ENCODE measurements at regions not wholly inside any gene's neighbourhood (a gene's known extent, or its start where the extent isn't known, plus 50 kb on each side); places are given as distances from the start of the nearest gene placed in this dataset.
A peak's percentile ranks its signal among the peaks of the same experiment; 100 is the strongest.
"Not testable (repeated sequence)": the region's sequence is repeated elsewhere in the genome, so short reads cannot be mapped to it uniquely, and the experiment has no call there.

GRCh38 chr13:86426437-86426836 is 627.2 kb upstream of the SLITRK6 start:
- DNase-seq: no peak

DNA sequence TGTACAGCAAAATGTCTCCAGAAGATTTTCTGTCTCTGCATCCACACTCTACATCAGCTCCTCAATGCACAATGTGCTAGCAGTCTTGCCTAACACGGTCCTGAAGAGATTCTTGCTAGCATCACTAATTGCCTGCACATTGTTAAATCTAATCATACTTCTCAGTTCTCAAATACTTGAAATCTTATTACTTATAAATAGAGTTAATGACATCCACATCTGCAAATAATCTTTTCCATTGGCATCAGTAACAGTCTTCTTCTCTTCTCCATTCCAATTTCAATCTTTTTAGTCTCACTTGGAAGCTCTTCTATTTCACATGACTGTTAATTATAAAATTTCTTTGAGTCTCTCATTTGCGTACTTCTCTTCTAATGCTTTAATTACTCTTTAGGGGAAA is 630.5 kb upstream of the SLITRK6 start:
- no peak for DNase-seq

DNA sequence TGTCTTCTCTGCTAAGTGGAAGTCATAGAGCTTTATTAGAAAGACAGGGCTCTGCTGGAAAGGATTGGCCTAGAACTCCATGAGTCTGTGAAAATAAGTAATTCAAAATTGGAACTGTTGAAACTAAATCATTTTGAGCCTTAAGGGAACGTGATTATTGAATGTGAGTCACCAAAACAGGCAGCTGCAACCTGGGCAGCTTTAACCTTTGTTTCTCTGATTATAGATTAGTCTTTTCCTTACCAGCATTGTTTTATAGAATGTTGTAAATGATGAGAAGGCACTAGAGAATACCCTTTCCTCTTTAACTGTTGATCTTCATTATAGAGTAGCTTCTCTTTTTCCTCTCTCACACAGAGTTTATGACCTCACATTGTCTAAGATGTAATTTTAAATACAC is 638.8 kb upstream of the SLITRK6 start:
- DNase-seq: no peak

DNA sequence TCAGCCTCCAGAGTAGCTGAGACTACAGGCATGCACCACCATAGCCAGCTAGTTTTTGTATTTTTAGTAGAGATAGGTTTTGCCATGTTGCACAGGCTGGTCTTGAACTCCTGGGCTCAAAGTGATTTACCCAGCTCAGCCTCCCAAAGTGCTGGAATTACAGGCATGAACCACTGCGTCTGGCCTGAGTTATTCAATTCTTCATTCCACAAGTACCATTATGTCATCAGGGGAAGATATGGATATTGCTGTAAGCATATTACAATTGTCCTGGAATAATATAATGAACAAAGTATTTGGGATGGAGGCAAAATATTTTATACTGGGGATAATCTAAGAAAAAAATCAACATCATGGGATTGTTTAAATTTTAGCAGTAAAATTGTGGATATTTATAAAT is 646.0 kb upstream of the SLITRK6 start:
- no peak for DNase-seq

DNA sequence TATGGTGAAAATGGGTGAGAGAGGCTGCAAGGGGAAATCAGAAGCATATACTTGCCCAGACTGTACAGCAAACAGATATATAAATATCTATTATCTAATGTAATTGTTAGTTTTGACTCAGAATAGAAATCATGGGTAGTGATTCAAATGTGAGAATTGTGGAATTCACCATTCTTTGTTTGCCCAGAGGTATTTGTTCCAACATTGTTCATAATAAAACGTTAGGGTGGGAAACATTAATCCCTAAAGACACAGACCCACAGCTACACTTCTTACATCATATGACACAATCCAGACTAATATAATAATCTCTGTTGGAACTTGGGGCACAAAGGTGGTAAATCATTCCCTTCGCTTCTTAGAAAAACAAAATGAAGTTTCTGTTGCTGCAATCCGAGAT is 646.5 kb upstream of the SLITRK6 start:
- DNase-seq: no peak

DNA sequence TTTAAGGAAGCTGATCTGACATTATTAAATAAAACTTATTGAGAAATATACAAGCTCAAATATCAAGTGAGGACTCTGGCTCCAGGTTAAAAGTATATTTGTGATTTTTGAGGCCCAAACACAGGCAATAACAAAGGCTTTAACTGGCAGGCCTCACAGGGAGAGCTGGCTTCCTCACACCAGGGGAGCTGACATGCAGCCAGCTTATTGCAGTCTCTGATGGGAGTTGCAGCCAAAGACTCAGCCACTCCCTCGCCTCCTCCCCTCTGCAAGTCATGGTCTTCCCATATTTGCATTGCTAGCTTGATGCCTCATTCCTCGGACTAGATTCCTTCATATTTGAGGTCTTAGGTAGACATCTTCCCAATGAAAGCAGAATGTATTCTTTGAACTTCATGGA is 647.1 kb upstream of the SLITRK6 start:
- DNase-seq: no peak

DNA sequence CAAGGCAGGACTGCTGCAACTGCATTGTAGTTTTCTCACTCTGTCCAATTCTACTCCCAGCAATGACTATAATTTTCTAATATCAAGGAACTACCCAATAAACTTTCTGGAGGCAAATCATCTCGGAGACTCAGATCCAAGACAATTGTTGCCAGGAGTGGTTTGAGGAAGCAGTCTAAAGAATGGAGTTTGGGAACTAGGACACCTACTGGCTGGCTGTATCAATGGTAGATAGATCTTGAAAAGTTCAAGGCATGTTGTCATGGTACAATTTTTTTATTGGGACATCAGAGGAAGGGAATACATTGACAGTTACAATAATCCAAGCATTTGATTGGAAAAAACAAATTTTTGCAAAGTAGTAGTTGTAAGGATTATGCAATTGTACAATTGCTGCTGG is 648.3 kb upstream of the SLITRK6 start:
- DNase-seq: no peak

- no peak for DNase-seq
Measured at GRCh38 chr13:86462011-86462410, 662.8 kb upstream of the SLITRK6 start.

DNA sequence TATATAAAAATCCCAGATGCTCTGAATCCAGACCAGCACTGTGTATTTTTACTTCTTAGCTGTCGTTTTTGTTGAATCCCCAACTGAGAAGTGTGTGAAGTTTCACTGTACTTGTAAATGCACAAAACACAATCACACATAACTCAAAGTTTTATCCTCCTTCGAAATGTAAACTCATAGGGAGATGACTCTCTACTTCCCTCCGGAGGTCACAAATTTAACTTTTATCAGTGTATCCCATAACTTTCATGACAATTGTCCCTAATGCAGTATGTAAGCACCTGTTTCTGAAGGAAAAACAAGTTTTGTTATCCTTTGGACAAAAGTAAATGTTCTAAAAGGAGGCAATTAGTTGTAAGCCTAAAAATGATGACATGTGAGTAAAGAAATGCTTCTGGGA is 665.0 kb upstream of the SLITRK6 start:
- DNase-seq: no peak

DNA sequence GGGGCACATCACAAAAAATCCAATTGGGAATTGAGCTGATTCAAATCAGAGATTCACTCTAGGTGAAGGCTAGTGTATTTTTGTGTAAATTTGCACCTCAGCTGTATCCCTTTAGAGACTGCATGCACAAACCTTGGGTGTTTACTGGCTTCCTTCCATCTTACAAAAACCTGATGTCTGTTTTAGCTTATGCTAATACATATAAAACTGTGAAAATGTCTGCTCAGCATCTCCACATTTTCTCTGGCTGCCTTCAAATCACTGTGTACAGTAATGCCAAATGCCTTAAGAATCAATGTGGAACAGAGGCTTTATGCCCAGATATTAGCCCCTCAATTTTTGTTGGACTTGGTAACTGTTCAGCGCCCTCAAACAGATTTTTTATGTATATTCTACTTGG is 675.8 kb upstream of the SLITRK6 start:
- DNase-seq: no peak

DNA sequence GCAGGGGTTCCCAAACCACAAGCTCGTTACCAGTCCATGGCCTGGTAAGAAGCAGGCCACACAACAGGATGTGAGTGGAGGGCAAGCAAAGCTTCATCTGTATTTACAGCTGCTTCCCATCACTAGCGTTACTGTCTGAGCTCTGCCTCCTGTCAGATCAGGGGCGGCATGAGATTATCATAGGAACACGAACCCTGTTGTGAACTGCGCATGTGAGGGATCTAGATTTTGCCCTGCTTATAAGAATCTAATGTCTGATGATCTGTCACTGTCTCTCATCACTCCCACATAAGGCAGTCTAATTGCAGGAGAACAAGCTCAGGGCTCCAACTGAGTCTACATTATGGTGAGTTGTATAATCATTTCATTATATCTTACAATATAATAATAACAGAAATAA is 677.4 kb upstream of the SLITRK6 start:
- no peak for DNase-seq

- DNase-seq: no peak
Measured at GRCh38 chr13:86486582-86486981, 687.4 kb upstream of the SLITRK6 start.

DNA sequence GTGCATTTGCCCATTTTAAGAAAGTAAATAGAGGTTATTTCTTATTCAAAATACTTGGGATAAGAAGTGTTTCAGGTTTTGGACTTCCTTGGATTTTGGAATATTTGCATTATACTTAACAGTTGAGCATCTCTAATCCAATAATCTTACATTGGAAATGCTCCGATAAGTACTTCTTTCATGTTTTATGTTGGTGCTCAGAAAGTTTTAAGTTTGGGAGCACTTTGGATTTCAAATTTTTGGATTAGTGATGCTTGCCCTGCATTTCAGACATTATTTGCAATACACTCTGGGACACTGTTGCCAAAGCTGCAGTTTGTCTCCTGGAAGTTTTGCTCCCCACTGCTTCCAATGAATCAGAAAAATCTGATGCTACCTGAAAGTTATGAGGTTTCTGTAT is 691.9 kb upstream of the SLITRK6 start:
- no peak for DNase-seq

GRCh38 chr13:86501931-86502330 is 702.7 kb upstream of the SLITRK6 start:
- not testable (repeated sequence) for DNase-seq

DNA sequence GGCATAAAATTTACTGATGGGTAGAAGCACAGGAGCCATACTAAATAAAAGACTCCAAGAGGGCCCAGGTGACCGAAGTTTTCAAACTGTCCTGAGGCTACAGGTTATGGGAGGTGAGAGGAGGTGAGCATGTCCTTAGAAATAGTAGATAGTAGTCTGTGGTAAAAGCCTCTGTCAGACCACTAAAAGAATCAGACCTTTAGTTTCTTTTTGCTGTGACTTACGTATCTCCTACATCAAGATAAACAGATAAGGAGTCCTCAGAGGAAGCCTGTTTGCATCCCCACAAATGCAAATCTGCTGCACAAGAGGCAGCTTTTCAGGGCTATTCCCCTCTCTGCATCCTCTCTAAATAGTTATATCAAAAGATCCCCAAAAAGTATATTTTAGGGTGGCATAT is 711.6 kb upstream of the SLITRK6 start:
- no peak for DNase-seq

GRCh38 chr13:86541461-86541860 is 742.2 kb upstream of the SLITRK6 start:
- DNase-seq: no peak

DNA sequence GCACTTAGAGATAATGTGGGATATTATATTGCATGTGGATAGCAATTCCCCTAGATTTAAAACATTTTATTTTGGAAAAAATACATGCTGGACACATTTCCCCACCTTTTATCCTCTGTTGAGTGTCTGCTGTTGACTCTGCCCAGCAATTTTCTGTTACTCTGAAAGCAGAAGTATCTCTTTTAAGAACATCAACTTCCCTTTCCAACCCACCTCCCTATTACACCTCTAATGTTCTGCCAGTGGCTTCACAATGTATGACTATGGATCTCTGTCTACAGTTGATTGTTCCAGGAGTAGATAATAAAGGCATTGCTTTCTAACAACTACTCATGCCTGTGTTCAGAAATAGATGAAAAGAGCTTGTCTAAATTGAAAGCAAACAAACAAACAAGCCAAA is 754.8 kb upstream of the SLITRK6 start:
- no peak for DNase-seq

DNA sequence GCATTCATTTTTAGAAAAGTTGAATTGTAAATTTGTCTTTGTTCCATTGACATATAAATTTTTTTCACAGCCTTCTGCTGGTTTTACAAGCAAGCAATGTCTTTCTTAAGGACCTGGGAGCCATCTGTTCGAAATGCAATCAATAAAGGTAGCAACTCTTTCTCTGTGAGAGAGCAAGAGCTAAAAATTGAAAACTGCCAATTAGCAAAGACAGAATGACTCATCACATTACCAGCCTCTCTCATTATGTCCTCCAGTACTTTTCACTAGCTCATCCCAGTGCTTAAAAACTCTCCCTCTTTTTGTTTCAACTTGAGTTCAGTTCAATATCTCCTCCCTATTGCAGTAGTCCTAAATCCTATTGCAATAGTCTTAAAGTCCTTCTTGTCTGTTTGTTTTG is 760.7 kb upstream of the SLITRK6 start:
- peak; percentile 89 for DNase-seq

DNA sequence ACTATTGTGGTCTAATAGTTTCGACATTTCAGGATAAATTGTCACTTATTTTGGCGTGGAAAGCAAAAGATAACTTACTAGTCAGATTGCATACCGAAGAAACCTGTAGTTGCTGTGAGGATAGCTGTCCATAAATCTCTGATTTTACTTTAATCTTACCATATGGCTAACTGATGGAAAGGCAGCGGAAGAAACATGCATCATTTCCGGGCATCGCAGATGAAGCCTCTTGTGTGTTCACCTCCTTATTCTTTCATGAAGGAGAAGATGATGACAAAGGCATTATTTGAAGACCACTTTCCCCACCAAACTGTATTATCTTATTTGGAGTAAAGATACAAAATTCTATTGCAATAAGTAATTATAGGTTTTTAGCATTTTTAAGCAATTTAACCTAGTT is 763.6 kb upstream of the SLITRK6 start:
- DNase-seq: no peak

DNA sequence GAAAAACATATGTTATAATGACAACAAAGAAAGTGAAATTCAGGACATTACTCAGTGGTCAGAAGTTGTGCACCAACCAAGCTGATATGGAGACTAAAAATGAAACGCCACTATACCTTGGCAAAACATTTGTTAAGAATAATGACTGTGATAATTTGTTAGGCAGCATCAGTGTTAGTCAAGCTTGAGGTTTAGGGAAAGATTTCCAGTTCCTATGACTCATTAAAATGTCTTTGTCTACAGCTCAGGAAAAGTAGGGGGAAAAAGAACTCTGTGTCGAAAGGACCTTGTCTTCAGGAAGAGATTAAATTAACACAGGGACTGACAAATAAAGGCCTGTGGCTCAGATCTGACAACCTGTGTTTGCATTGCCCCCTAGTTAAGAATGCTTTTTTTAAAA is 764.1 kb upstream of the SLITRK6 start:
- DNase-seq: no peak

- DNase-seq: no peak
Measured at GRCh38 chr13:86567119-86567518, 767.9 kb upstream of the SLITRK6 start.

DNA sequence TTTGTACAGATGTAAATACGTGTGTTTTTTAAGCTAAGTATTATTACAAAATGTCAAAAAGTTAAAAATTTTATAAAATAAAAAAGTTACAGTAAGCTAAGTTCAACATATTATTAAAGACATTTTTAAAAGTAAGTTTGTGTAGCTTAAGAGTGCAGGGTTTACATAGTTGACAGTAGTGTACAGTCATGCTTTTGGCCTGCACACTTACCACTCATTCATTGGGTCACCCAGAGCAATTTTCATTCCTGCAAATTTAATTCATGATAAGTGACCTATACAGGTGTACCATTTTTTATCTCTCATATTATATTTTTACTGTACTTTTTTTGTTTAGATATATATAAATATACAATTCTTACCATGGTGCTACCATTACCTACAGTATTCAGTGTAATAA is 769.9 kb upstream of the SLITRK6 start:
- no peak for DNase-seq

- DNase-seq: no peak
Measured at GRCh38 chr13:86569974-86570373, 770.8 kb upstream of the SLITRK6 start.

DNA sequence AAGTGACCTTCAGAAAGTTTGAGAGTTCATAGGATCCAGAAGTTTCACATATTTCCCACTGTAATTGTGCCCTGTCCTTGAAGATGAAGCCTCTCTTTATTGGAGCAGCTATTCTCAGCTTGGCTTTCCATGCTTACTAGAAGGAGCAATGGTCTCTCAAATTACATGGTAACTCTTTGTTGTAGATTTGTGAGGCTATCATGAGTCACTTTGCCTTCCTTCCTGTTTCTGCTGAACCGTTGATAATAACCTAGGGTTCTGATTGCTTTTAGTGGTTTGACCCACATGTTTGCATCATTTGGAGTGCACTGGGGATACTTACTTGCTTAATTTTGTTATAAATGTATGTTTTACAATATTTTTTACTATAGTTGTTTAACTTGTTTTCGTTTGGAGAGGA is 772.9 kb upstream of the SLITRK6 start:
- no peak for DNase-seq

DNA sequence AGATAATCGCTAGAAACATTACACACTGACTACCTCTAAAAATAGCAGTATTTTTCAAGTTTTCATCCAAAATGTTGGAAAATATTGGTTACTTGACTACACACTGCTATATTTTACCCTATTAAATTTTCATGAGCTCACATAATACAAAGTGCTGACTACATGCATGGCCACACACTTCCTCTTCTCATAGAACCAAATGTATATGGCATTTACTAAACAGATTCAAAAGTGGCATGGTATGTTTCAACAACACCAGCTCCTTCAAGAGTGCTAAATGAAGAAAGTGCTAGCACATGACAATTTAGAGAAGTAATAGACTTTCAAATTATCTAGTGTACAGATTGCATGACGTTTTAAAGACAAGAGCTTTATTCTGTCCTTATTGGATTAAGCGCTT is 780.4 kb upstream of the SLITRK6 start:
- DNase-seq: no peak

DNA sequence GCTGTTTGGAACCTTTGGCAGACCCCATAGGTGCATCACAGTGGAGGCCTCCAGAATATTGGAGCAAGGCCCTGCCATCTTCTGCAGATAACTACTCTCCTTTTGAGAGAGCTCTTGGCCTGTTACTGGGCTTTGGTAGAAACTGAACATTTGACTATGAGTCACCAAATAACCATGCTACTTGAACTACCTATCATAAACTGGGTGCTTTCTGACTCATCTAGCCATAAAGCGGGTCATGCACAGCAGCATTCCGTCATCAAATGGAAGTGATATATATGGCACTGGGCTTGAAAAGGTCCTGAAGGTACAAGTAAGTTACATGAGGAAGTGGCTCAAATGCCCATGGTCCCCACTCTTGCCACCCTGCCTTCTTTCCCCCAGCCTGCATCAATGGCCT is 782.5 kb upstream of the SLITRK6 start:
- DNase-seq: no peak

Data from NCI-H2171 treated with DMSO at 0.1 percent for 48 hours (cell line).